ENCODE measurements at regions not wholly inside any gene's neighbourhood (a gene's known extent, or its start where the extent isn't known, plus 50 kb on each side); places are given as distances from the start of the nearest gene placed in this dataset.

- TF ChIP-seq NFIC (IDR thresholded peaks at IDR 0.05), result no peak
- TF ChIP-seq EP300 (IDR thresholded peaks at IDR 0.05; ENCODE audit: borderline replicate concordance), result no peak
- no peak for TF ChIP-seq YY1 (IDR thresholded peaks at IDR 0.05; ENCODE audit: low read depth)
- no peak for TF ChIP-seq TAF1 (IDR thresholded peaks at IDR 0.05; ENCODE audit: low read depth)
- TF ChIP-seq RAD21 (IDR thresholded peaks at IDR 0.05; ENCODE audit: low read depth), result no peak
- TF ChIP-seq CEBPB (IDR thresholded peaks at IDR 0.05), result no peak
- no peak for TF ChIP-seq FOXM1 (IDR thresholded peaks at IDR 0.05; ENCODE audit: borderline replicate concordance, low read depth)
Observed at GRCh38 chr7:22005151-22005550, 59.5 kb upstream of the CDCA7L start.
